ENCODE measurements at regions not wholly inside any gene's neighbourhood (a gene's known extent, or its start where the extent isn't known, plus 50 kb on each side); places are given as distances from the start of the nearest gene placed in this dataset.

DNA sequence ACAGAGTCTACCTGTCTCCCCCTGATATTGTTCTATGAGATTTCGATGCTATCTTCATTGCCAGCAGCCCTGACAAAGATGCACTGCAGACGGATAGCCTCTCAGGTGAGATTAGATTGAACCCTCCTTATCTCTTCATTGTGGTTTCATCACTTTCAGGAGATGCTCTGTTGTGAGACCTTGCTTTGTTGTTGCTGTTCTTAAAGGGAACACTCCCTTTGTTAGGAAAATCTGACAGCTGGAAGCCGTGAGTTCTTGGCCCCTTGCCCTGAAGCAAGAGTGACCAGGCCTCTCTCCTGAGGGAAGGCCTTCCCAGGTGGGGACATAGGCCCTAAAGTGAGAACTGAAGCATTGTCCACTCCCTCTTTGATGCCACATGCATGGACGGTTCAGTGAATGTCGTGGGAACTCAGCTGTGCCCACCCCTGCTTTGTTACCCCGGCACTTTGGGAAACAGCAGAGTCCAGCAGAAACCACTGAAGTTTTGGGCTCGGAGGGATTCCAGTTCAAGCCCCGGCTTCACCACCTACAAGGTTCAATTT is 976.1 kb downstream of the TBC1D22A start:
- no peaks in the 10 kb centered on the region for H3K36me3 ChIP-seq (ENCODE audit: insufficient read depth, low read length)
- H3K4me3 ChIP-seq (ENCODE audit: low read length, poor library complexity, severe bottlenecking): no peak overlapping the region
- TF ChIP-seq, protein P1, sequence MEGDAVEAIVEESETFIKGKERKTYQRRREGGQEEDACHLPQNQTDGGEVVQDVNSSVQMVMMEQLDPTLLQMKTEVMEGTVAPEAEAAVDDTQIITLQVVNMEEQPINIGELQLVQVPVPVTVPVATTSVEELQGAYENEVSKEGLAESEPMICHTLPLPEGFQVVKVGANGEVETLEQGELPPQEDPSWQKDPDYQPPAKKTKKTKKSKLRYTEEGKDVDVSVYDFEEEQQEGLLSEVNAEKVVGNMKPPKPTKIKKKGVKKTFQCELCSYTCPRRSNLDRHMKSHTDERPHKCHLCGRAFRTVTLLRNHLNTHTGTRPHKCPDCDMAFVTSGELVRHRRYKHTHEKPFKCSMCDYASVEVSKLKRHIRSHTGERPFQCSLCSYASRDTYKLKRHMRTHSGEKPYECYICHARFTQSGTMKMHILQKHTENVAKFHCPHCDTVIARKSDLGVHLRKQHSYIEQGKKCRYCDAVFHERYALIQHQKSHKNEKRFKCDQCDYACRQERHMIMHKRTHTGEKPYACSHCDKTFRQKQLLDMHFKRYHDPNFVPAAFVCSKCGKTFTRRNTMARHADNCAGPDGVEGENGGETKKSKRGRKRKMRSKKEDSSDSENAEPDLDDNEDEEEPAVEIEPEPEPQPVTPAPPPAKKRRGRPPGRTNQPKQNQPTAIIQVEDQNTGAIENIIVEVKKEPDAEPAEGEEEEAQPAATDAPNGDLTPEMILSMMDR (conservative IDR thresholded peaks at IDR 0.05; ENCODE audit: low read length): no peak
- TF ChIP-seq EZH2phosphoT487 (IDR thresholded peaks at IDR 0.05; ENCODE audit: borderline replicate concordance): no peak
- no peaks in the 10 kb centered on the region for H3K27me3 ChIP-seq (ENCODE audit: insufficient read depth, low read length, poor library complexity, severe bottlenecking)
- no peaks in the 10 kb centered on the region for H3K9me2 ChIP-seq (replicated peaks; ENCODE audit: low read depth, low read length)
- H3K4me2 ChIP-seq (ENCODE audit: low read depth, low read length, poor library complexity, severe bottlenecking): no peak overlapping the region
- no peak overlapping the region for H2AFZ ChIP-seq (ENCODE audit: low read length)
- no peaks in the 10 kb centered on the region for H3K79me2 ChIP-seq (ENCODE audit: insufficient read depth, low read length)
- H3K4me1 ChIP-seq (ENCODE audit: insufficient read depth, low read length, poor library complexity, severe bottlenecking): no peaks in the 10 kb centered on the region
- peaks cover 7% of the 10 kb centered on the region; the same call in 1 of the 2 replicates for H3K9me3 ChIP-seq (ENCODE audit: insufficient read depth, low read depth, low read length)
- no peaks in the 10 kb centered on the region for H3F3A ChIP-seq (ENCODE audit: low read depth)
- no peaks in the 10 kb centered on the region for H4K20me1 ChIP-seq (ENCODE audit: insufficient read depth, low read length, poor library complexity, severe bottlenecking)
- no peak overlapping the region for H3K9ac ChIP-seq (ENCODE audit: low read depth, low read length, poor library complexity, severe bottlenecking)

DNA sequence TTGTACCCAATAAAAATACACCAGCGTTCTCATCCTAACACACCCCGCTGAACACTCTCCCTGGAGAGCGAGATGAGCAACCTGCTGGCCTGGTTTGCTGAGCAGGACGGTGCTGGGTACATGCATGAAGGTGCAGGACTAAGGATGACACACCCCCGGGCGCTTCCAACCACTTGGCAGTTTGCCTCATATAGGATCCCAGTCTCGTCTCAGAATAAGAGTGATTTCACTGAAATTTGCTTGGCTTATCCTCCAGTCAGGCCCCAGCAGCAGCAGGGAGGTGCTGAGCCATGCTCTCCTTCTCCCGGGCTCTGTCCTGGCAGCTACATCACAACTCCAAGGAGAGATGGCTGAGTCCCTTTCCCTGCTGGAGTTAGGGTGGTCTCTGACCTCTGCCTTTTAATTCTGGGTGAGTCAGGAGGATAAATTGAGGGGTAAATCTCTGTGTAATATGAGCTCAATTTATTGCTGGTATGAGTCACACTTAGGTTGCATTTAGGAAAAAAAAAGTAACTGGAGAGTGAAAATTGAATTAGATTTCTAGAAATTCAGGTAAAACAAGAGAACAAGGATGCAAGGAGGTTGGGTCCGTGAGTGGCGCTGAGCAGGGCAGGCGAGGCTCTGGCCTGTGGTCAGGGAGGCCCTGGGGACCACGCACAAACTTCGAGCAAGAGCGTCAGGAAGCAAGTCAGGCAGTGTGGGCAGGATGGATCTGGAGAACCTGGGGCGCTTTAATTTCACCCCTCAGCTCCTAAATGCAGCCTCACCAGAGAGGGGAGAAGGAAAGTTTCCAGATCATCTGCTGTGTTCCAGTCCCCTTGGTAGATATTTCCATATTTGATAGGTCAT is 974.0 kb downstream of the TBC1D22A start:
- H3K9me3 ChIP-seq (ENCODE audit: insufficient read depth, low read depth, low read length): peaks cover 7% of the 10 kb centered on the region; the same call in 1 of the 2 replicates

DNA sequence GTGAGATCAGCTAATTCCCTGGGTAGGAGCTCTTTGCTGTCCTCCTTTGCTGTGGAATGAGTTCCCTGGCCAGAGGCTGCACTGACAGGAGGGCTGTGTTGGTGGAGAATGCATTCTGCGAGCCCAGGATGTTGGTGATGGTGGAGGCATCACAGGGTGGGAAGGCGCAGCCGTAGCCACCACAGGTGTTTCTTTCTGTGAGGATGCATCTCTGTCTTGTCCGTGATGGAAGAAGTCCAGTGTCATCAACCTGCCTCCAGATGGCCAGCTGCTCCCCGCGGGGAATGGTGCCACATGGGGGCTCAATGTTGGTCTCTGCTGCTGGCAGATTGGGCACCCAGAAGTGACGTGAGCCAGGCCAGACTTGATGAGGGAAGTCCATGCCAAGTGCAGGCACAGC is 972.1 kb downstream of the TBC1D22A start:
- no peaks in the 10 kb centered on the region for H4K20me1 ChIP-seq (ENCODE audit: insufficient read depth, low read length, poor library complexity, severe bottlenecking)
- TF ChIP-seq, protein P1 (conservative IDR thresholded peaks at IDR 0.05; ENCODE audit: low read length): no peak
- TF ChIP-seq EZH2phosphoT487 (IDR thresholded peaks at IDR 0.05; ENCODE audit: borderline replicate concordance): no peak
- no peak overlapping the region for H2AFZ ChIP-seq (ENCODE audit: low read length)
- no peaks in the 10 kb centered on the region for H3K4me1 ChIP-seq (ENCODE audit: insufficient read depth, low read length, poor library complexity, severe bottlenecking)
- no peak overlapping the region for H3K4me3 ChIP-seq (ENCODE audit: low read length, poor library complexity, severe bottlenecking)
- no peaks in the 10 kb centered on the region for H3F3A ChIP-seq (ENCODE audit: low read depth)
- no peak overlapping the region for H3K9ac ChIP-seq (ENCODE audit: low read depth, low read length, poor library complexity, severe bottlenecking)
- H3K9me2 ChIP-seq (replicated peaks; ENCODE audit: low read depth, low read length): no peaks in the 10 kb centered on the region
- H3K79me2 ChIP-seq (ENCODE audit: insufficient read depth, low read length): no peaks in the 10 kb centered on the region
- no peaks in the 10 kb centered on the region for H3K36me3 ChIP-seq (ENCODE audit: insufficient read depth, low read length)
- peaks cover 13% of the 10 kb centered on the region; the same call in 1 of the 2 replicates for H3K9me3 ChIP-seq (ENCODE audit: insufficient read depth, low read depth, low read length)
- H3K27me3 ChIP-seq (ENCODE audit: insufficient read depth, low read length, poor library complexity, severe bottlenecking): no peaks in the 10 kb centered on the region
- no peak overlapping the region for H3K4me2 ChIP-seq (ENCODE audit: low read depth, low read length, poor library complexity, severe bottlenecking)

More for the DNA sequence above, 974.0 kb downstream of the TBC1D22A start:
- no peak overlapping the region for H3K4me2 ChIP-seq (ENCODE audit: low read depth, low read length, poor library complexity, severe bottlenecking)
- H3K36me3 ChIP-seq (ENCODE audit: insufficient read depth, low read length): no peaks in the 10 kb centered on the region
- H2AFZ ChIP-seq (ENCODE audit: low read length): no peak overlapping the region
- H3F3A ChIP-seq (ENCODE audit: low read depth): no peaks in the 10 kb centered on the region
- no peak overlapping the region for H3K9ac ChIP-seq (ENCODE audit: low read depth, low read length, poor library complexity, severe bottlenecking)
- no peak overlapping the region for H3K4me3 ChIP-seq (ENCODE audit: low read length, poor library complexity, severe bottlenecking)
- no peaks in the 10 kb centered on the region for H3K79me2 ChIP-seq (ENCODE audit: insufficient read depth, low read length)
- no peak for TF ChIP-seq EZH2phosphoT487 (IDR thresholded peaks at IDR 0.05; ENCODE audit: borderline replicate concordance)
- TF ChIP-seq, protein P1 (conservative IDR thresholded peaks at IDR 0.05; ENCODE audit: low read length): no peak
- no peaks in the 10 kb centered on the region for H3K27me3 ChIP-seq (ENCODE audit: insufficient read depth, low read length, poor library complexity, severe bottlenecking)
- no peaks in the 10 kb centered on the region for H4K20me1 ChIP-seq (ENCODE audit: insufficient read depth, low read length, poor library complexity, severe bottlenecking)
- H3K4me1 ChIP-seq (ENCODE audit: insufficient read depth, low read length, poor library complexity, severe bottlenecking): no peaks in the 10 kb centered on the region
- no peaks in the 10 kb centered on the region for H3K9me2 ChIP-seq (replicated peaks; ENCODE audit: low read depth, low read length)
